Bronchial epithelial cell (primary cell): ENCODE measurements at regions not wholly inside any gene's neighbourhood (a gene's known extent, or its start where the extent isn't known, plus 50 kb on each side); places are given as distances from the start of the nearest gene placed in this dataset.

Source experiments
- DNase-seq: peaks from one replicate; pipeline ENCODE4 v3.0.0-alpha.2; 2010; ENCODE audit warnings: low read depth
- FAIRE-seq: peaks from 2 replicates; lab custom pipeline; 2011; peaks lifted over from hg19 to GRCh38; lab: Jason Lieb, UNC
- H3K27me3 ChIP-seq: 2 replicates; pipeline ENCODE4 v1.5.1; 2011; ENCODE audit warnings: low read length; ENCODE audit not compliant: control insufficient read depth, insufficient read depth
- H3K36me3 ChIP-seq: 2 replicates; pipeline ENCODE4 v1.5.1; 2011; ENCODE audit warnings: low read length; ENCODE audit not compliant: control insufficient read depth, insufficient read depth
- H3K4me3 ChIP-seq: 2 replicates; pipeline ENCODE4 v1.5.1; 2011; ENCODE audit warnings: mild to moderate bottlenecking, low read depth, low read length, control low read depth
- CTCF ChIP-seq: IDR thresholded peaks from 2 replicates; pipeline ENCODE4 v1.5.1; 2011; ENCODE audit warnings: mild to moderate bottlenecking, moderate library complexity, low read length, control low read depth, inconsistent platforms; ENCODE audit not compliant: insufficient read depth, severe bottlenecking

GRCh38 chr11:28526406-28526751 is 418.2 kb downstream of the METTL15 start:
- TF ChIP-seq CTCF = no peak
- no peak for FAIRE-seq
- Histone ChIP-seq H3K27me3 (no peaks in the 10 kb centered on the region), H3K4me3 (no peak overlapping the region), H3K36me3 (no peaks in the 10 kb centered on the region)
- DNase-seq = no peak

- H3K36me3 ChIP-seq = no peaks in the 10 kb centered on the region
These were observed 417.6 kb downstream of the METTL15 start for GRCh38 chr11:28525636-28526405.

GRCh38 chr11:28524098-28524497 is 415.9 kb downstream of the METTL15 start:
- Histone ChIP-seq H3K36me3 (no peaks in the 10 kb centered on the region), H3K4me3 (no peak overlapping the region), H3K27me3 (no peaks in the 10 kb centered on the region)
- FAIRE-seq = no peak
- DNase-seq = peak; percentile 17
- TF ChIP-seq CTCF = no peak

More at GRCh38 chr11:28525636-28526405, 417.6 kb downstream of the METTL15 start:
- Histone ChIP-seq H3K27me3 (no peaks in the 10 kb centered on the region), H3K4me3 (no peak overlapping the region)
- no peak for TF ChIP-seq CTCF
- no peak for DNase-seq
- FAIRE-seq = no peak

- Histone ChIP-seq H3K27me3 (no peaks in the 10 kb centered on the region), H3K4me3 (no peak overlapping the region), H3K36me3 (no peaks in the 10 kb centered on the region)
- DNase-seq (peak; percentile 71), FAIRE-seq (no peak)
- no peak for TF ChIP-seq CTCF
These were observed 412.9 kb downstream of the METTL15 start for GRCh38 chr11:28521075-28521474.

GRCh38 chr11:28520291-28520690 is 412.1 kb downstream of the METTL15 start:
- FAIRE-seq (no peak), DNase-seq (no peak)
- H3K4me3 ChIP-seq = no peak overlapping the region
- no peaks in the 10 kb centered on the region for H3K36me3 ChIP-seq
- TF ChIP-seq CTCF = no peak
- H3K27me3 ChIP-seq = no peaks in the 10 kb centered on the region

- no peak for FAIRE-seq
- no peaks in the 10 kb centered on the region for H3K27me3 ChIP-seq
- TF ChIP-seq CTCF = no peak
- no peak for DNase-seq
- H3K4me3 ChIP-seq = no peak overlapping the region
- no peaks in the 10 kb centered on the region for H3K36me3 ChIP-seq
These were observed 410.6 kb downstream of the METTL15 start for GRCh38 chr11:28518825-28519224.
